ENCODE measurements at regions not wholly inside any gene's neighbourhood (a gene's known extent, or its start where the extent isn't known, plus 50 kb on each side); places are given as distances from the start of the nearest gene placed in this dataset.
A peak's percentile ranks its signal among the peaks of the same experiment; 100 is the strongest.
"Not testable (repeated sequence)": the region's sequence is repeated elsewhere in the genome, so short reads cannot be mapped to it uniquely, and the experiment has no call there.

DNA sequence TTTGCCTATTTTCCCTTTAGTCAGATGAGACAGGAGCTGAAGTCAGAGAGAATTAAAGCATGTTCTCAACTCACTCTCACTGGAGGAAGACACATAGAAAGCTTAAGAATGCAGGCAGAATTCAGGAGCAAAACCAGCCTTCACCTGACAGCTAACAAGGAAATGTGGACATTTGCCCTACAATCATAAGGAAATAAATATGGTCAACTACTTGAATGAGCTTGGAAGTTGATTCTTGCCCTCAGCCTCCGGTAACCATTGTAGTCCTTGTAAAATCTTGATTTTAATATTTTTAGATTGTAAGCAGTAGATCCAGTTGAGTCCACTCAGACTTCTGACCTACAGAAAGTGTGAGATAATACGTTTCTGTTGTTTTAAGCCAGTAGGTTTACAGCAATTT lies 752.5 kb upstream of the ZWINT start:
- DNase-seq = no peak

DNA sequence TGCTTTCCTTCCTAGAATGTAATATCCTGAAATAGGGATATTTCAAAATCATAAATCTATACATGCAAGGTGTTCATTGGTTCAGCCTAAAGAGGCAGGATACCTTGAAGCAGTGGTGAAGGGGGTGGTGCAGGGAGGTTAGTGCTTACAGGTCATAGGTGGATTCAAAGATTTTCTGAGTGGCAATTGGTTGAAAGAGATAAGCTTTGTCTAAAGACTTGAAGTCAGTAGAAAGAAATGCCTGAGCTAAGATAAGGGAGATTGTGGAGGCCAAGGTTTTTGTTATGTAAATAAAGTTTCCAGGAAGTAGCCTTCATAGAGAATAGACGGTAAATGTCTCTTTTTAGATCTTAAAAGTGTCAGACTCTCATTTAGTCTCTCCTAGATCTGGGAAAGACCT lies 741.2 kb upstream of the ZWINT start:
- no peak for DNase-seq

DNA sequence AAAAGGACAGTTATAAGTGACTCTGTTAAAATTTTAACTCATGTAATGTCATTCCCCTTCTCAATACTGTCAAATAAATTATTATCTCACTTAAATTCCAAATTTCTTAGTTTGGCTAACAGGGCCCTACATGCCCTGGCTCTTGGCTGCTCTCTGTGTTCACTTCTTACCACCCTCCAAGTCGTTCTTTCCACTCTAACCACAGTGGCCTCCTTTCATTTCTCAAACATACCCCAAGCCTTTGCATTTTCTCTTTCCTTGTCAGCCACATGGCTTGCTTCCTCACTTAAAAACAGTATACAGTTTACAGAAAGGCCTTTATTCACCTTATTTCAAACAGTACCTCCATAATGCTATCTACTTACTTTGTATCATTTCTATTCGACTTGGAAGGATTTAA lies 737.1 kb upstream of the ZWINT start:
- DNase-seq = no peak

DNA sequence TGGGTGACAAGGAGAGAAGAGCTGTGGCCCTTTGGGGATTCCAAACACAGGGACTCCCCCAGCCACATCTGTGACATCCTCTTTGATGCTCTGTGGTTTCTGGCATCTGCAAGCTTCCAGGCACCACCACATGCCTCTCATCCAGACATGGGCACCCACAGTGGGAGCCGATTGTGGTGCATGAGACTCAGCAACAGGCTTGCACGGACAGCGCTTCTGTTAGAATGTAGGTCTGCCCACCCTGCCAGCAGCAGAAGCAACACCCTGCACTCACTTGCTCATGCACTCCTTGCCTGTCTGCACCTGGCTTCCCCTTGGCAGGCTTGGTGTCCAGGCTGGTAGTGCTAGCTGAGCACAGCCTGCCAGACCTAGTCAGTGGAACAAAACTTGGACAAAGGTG lies 735.0 kb upstream of the ZWINT start:
- DNase-seq = no peak

DNA sequence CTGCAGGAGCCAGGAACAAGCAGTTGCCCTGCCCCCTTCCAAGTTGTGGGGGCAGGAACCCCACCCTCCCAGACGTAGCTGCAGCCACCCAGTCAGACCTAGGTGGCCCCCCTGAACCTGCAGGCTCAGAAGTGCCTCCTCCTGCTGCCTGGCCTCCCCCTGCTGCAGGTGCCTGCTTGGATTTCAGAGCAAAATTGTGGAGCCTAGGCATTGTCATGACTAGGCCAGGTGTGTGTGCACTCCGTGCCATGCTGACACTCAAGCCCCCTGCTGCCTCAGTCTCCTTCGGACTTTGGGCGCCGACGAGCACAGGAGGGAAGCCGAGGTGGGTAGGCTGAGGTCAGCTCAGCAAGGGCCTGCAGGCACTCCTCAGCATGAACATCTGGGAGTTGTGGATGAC lies 733.9 kb upstream of the ZWINT start:
- DNase-seq = no peak

DNA sequence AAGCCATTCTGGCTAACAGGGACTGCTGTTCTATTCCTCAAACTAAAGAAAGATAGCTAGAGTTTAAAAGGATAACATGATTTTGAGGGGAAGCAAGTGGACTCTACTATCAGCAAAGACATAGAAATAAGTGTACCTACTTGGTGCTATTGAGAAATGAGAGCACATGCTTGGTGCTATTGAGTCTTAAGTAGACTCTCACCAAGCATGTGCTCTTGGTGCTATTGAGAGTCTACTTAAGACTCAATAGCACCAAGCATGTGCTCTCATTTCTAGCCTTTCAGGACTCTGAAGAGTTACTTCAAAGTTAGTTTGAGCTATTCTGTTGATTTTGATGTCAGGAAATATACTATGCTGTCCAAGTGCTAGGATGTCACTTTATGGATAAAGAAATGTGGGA lies 733.0 kb upstream of the ZWINT start:
- no peak for DNase-seq

DNA sequence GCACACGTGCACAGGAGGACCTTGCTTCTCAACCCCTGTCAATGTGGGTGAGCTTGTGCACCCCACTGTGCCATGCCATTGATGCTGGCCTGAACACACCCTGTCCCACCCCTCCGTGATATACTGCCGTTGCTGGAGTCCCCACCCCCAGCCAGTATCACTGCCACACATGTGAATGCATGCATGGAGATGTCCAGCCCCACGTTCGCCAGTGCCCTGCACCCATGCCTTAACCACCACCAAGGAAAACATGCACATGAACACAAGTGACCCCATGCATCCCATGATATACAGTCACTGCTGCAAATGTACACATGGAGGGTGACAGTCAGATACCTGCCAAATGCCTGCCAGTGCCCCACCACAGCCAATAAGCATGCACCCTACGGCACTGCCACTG lies 692.5 kb upstream of the ZWINT start:
- no peak for DNase-seq

DNA sequence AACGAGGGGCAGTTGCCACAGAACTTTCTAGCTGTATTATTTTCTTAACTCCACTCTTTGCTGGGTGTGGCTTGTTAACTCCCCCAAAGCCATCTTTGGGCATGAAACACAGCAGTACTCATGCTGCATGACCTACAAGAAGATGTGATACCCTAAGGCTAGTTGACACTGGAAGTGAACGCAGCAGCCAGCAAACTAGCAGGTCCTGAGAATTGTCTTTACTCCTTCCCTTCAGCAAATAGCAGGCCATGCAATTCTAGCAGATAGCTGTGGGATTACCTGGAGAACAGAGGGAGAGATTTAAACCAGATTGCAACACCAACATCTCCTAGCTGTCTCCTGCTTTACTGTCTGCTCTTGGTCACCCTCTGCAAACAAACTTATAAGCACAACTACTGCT lies 688.0 kb upstream of the ZWINT start:
- no peak for DNase-seq

DNA sequence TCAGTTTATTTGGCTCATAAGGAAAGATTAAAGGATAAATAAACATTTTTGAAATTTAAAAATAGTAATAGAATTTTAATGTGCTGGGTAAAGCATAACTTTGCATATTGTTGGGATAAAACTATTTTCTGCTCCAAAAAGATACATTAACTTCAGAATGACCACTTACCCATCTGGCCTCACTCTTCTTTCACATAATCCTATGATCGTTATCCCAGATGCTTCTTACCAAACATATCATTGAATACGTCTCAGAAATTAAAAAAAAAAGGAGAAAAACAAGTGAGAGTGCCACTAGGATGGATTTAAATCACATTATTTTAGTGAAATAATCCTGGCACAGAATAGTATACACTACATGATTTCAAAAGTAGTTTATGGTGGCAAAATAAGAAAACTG lies 677.5 kb upstream of the ZWINT start:
- DNase-seq = no peak

DNA sequence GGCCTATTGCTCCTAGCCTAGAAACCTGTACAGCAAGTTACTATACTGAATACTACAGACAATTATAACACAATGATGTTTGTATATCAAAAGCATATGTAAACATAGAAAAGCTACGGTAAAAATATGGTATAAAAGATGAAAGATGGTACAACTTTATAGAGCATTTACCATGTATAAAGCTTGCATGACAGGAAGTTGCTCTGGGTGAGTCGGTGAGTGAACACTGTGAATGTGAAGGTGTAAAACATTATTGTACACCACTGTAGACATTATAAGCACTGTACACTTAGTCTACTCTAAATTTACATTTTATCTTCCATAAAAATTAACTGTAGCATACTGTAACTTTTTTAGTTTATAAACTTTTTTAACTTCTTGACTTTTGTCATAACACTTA lies 674.3 kb upstream of the ZWINT start:
- no peak for DNase-seq

DNA sequence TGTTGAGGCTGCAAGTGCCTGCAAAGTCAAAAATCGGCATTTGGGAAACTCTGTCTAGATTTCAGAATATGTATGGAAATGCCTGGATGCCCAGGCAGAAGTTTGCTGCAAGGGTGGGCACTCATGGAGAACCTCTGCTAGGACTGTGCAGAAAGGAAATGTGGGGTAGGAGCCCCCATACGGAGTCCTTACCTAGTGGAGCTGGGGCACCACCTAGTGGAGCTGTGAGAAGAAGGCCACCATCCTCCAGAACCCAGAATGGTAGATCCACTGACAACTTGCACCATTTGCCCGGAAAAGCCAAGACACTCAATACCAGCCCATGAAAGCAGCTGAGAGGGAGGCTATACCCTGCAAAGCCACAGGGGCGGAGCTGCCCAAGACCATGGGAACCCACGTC lies 671.2 kb upstream of the ZWINT start:
- not testable (repeated sequence) for DNase-seq

DNA sequence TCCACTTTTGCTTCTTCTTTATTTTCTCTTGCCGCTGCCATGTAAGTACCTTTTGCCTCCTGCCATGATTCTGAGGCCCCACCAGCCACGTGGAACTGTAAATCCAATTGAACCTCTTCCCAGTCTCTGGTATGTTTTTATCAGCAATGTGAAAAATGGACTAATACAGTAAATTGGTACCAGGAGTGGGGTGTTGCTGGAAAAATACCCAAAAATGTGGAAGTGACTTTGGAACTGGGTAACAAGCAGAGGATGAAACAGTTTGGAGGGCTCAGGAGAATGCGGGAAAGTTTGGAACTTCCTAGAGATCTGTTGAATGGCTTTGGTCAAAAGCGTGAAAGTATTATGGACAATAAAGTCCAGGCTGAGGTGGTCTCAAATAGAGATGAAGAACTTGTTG lies 670.3 kb upstream of the ZWINT start:
- DNase-seq = no peak

DNA sequence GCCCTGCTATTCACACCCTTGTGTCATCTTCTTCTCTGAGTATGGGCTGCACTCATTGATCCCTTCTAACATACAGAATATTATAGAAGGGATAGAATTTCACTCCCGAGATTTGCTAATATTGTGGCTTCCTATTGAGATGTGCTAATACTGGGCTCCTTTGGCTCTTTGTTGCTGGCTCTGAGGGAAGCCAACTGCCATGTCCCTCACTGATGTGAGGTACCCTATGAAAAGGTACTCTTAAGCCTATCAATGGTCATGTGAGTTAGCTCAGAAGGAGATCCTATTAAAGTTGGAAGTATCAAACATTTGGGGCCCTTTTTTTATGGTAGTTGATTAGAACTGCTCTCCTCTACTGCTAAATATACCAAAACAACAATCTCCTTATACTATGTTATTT lies 665.2 kb upstream of the ZWINT start:
- no peak for DNase-seq

DNA sequence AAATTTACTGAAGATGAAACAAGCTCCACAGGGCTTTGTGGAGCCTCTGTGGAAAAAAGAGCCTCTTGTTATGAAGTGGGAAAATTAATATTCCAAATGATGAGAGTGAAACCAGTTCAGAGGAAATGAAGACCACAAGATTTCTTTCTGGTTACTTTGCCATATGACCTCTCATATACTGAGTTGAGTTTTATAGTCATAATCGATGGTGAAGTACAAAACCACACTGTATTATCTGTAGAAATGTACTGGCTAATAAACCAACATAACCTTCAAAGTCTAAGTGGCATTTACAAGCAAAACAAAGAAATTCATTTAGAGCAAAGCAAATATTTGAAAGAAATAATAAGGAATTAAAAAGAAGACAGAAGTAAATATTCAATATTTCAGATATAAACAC lies 662.6 kb upstream of the ZWINT start:
- no peak for DNase-seq

DNA sequence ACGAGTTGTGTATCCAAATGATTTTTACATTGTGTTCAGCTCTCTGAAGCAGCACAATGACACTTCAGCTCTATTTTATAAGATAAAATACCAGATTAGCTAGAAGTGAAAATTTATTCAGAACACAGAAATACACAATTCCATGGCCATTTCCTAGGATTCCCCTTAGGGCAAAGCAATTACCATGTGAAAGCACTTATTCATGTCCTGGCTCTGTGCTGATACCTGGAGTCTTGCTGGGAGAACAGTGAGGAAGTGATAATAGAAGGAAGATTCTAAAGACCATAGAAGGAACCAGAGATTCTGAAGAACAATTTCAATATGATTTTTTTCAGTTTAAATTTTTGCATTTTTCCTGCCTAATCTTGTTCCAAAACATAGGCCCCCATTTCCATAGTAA lies 657.4 kb upstream of the ZWINT start:
- DNase-seq = no peak

DNA sequence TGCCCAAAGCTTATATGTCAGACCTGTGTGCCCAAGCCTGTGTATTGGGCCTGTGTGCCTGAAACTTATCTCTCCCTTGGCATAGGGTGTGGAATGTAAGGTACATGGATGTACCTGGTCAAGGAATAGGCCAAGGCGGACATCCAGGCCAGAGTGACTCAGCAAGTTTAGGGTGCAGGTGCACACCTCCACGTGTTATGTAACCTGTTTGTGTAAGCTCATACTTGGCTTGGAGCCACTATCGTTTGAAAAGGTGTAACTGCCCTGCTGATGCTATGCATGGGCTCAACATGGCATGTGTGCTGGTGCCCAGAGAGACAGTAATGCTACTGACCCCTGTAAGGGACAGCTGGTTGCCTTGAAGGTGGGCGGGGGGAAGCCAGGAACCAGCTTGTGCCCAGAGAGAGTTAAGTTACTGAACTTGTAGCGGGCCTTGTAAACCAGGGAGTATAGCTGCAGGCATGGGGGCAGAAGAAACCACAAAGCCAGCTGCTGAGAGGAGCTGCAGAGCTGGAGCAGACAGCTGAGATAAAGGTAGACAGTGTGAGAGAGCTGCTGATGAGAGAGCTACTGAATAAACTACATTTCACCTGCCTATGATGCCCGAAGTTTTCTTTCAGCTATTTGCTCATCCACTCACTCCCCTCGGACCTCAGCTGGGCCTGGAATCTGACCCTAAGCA lies 656.4 kb upstream of the ZWINT start:
- peak; percentile 10 for DNase-seq

DNA sequence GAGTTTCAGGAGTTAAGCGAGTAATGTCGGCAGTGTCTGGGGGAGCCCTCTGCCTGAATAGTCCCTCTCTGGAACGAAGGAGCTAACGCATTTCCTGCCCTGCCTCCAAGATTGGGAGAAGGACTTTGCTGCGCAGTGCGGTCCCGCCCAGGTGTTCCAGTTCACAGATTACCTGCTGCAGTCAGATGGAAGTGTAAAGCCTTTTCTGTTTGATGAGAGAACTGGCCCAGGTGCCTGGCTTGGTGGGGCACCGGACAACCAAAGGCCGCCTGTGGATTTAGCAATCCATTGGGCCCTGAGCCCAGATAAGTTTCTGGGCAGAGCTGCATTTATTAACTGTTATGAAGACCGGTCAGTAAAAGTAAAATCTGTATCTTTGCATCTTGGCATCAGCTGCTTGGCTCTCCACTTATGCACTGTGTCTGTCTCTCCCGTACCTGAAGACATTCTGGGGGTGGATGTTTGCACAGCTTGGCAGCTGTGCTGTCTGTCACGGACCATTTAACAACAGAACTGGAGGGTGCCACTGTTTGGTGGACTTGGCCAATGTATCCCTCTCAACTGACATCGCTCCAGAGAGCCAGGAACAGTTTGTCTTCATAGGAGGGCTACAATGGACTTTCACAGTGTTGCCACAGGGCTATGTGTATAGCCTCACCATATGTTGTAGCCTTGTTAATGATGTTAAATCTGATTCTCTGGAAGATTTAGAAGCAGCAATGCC lies 654.7 kb upstream of the ZWINT start:
- DNase-seq = peak; percentile 90

DNA sequence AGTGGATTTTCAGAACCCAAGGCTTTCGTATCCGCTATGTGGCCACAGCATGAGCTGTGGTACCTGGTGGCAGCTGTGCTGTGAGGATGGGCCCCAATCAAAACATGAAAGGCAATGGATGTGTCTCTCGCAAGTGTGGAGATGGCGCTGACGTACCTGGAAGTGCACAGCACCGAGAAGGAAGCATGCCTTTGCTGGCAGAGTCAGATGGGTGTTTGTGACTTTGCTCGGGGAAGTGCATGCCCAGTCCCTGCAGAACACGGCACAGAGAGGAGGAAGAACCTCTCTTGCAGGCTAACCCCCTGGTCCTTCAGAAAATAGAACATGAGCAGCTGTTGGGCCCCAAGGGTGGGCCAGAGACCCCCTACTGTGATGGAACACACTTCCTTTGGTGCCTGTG lies 654.1 kb upstream of the ZWINT start:
- peak; percentile 10 for DNase-seq

DNA sequence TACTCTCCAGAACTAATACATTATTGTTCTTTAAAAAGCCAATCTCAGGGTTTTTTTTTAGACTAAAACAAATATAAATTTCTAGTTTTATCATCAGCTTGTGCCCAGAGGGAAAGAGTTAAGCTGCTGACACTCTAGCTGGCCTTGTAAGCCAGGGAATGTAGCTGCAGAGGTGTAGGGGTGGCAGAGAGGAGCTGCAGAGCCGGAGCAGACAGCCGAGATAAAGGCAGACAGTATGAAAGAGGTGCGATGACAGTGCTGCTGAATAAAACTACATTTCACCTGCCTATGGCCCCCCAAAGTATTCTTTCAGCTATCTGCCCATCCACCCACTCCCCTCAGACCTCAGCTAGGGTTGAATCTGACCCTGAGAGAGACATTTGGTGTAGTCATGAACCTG lies 653.7 kb upstream of the ZWINT start:
- DNase-seq = no peak

DNA sequence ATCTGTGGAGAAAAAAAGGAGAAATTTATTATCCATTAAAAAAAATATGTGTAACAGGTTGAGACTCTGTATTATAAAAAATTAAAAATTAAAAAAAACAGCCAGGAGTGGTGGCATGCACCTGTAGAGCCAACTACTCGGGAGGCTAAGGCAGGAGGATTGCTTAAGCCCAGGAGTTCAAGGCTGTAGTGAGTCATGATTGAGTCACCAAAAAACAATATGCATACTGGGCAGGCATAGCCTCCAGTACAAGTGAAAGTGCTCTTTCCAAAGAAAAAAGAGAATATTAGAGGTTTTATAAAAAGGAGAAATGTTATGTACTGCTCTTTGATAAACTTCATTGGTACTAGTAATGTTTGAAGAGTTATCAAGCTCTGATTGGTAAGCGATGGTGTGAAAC lies 647.1 kb upstream of the ZWINT start:
- no peak for DNase-seq

DNA sequence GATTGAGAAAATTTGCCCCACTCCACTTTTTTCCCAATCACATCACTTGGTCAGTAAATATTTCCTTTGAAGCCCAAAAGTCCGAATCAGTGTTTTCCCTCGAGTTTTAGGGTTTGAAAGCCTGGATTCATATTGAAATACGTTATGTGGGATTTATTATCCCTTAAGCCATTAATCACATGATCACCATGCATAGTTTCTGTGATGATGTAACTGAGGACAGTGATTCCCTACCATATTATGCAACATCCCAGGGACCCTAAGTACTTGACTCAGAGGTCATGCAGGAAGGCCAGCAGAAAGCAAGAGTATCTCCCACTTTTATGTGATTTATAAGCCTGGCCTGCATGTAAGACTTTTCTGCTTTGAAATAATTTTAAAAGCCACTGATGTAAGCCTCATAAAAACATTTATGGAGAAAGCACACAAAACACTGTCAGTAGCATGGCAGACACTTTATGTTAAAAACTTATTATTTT lies 630.6 kb upstream of the ZWINT start:
- DNase-seq = no peak

DNA sequence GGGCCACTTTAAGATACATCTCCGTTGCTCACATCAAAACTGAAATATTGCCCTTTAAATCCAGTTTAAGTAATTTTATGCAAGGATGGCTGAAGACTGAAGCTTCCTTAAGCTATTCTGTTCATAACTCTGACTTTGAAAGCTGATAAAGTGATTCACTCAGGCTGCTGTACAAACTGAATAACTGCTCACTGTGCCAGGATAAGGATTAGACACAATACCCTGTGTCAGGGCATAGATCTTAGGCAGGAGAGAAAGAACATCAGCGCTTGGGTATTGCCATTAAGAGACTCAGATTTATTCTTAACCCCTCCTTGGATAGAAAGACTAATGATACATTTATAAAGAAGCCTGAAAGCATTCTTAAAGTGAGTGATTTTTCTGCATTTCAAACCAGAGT lies 614.5 kb upstream of the ZWINT start:
- DNase-seq = no peak

DNA sequence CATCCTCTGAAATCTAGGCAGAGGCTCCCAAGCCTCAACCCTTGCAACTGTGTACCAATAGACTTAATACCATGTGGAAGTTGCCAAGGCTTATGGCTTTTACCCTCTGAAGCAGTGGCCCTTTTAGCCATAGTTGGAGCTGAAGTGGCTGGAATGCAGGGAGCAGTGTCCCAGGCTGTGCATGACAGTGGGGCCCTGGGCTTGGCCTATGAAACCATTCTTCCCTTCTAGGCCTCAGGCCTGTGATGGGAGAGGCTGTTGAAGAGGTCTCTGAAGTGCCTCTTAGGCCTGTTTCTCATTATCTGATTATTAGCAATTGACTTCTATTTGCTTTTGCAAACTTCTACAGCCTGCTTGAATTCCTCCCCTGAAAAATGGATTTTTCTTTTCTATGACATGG lies 612.7 kb upstream of the ZWINT start:
- DNase-seq = no peak

DNA sequence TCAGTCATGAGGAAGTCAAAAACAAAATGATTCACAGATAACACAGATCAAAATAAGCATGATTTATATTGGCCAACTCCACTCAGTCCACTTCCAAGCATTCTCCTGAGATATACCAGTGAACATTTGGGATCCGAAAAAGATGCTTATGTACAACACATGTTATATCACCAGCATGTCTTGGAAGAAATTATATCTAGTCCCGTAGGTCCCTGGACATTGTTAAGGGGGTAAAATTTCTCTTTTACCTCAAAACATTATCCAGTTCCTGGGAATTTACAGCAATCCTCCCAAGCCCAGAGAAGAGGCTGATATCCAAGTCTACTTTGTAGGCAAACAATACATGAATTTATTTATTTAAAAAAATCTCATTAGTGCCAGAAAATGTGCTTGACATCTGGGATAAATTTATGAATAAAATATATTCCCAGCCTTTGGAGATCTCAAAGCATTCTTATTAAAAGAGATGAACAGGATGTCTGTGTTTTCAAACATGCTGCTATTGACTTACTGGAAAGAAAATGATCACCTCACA lies 582.2 kb upstream of the ZWINT start:
- DNase-seq = no peak

DNA sequence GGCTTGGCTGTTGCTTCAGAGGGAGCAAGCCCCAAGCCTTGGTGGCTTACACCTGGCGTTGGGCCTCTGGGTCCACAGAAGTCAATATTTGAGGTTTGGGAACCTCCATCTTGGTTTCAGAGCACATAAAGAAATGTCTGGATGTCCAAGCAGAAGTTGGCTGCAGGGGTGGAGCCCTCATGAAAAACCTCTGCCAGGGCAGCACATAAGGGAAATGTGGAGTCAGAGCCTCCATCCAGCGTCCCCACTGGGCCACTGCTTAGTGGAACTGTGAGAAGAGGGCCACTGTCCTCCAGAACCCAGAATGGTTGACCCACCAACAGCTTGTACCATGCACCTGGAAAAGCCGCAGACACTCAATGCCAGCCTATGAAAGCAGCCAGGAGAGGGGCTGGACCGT lies 573.5 kb upstream of the ZWINT start:
- DNase-seq = no peak

Measured in NCI-H345 (cell line).